HEK293 (cell line): ENCODE measurements at regions not wholly inside any gene's neighbourhood (a gene's known extent, or its start where the extent isn't known, plus 50 kb on each side); places are given as distances from the start of the nearest gene placed in this dataset.

ENCODE experiments used
- BCL11B ChIP-seq: fragments of 450-650 bp; formaldehyde crosslinking; IDR thresholded peaks from 2 replicates; pipeline ENCODE4 v1.5.1; 2016; ENCODE audit warnings: low read depth, missing biosample characterization, missing genetic modification characterization
- CTCF ChIP-seq: fragments of 450-650 bp; formaldehyde crosslinking; IDR thresholded peaks from 2 replicates; pipeline ENCODE4 v1.5.1; 2016; ENCODE audit warnings: missing biosample characterization, missing genetic modification characterization
- RBAK ChIP-seq: fragments of 450-650 bp; formaldehyde crosslinking; IDR thresholded peaks from 2 replicates; pipeline ENCODE4 v1.5.1; 2016; ENCODE audit warnings: missing biosample characterization, missing genetic modification characterization
- REST ChIP-seq: fragments of 450-650 bp; formaldehyde crosslinking; IDR thresholded peaks from 2 replicates; pipeline ENCODE4 v1.5.1; 2016; ENCODE audit warnings: missing biosample characterization, missing genetic modification characterization
- ZNF18 ChIP-seq: fragments of 450-650 bp; formaldehyde crosslinking; IDR thresholded peaks from 2 replicates; pipeline ENCODE4 v1.5.1; 2016; ENCODE audit warnings: missing biosample characterization, missing genetic modification characterization
- ZNF2 ChIP-seq: fragments of 450-650 bp; formaldehyde crosslinking; IDR thresholded peaks from 2 replicates; pipeline ENCODE4 v1.5.1; 2016; ENCODE audit warnings: missing biosample characterization, missing genetic modification characterization
- ZNF366 ChIP-seq: fragments of 450-650 bp; formaldehyde crosslinking; conservative IDR thresholded peaks from 2 replicates; pipeline ENCODE4 v1.5.1; 2016; ENCODE audit warnings: missing biosample characterization, missing genetic modification characterization
- ZNF394 ChIP-seq: fragments of 450-650 bp; formaldehyde crosslinking; IDR thresholded peaks from 2 replicates; pipeline ENCODE4 v1.5.1; 2016; ENCODE audit warnings: missing biosample characterization, missing genetic modification characterization, mild to moderate bottlenecking, moderate library complexity, borderline replicate concordance
- ZNF473 ChIP-seq: fragments of 450-650 bp; formaldehyde crosslinking; IDR thresholded peaks from 2 replicates; pipeline ENCODE4 v1.5.1; 2017; ENCODE audit warnings: missing biosample characterization, missing genetic modification characterization
- ZNF549 ChIP-seq: fragments of 450-650 bp; IDR thresholded peaks from 2 replicates; pipeline ENCODE4 v1.5.1; 2018; ENCODE audit warnings: missing biosample characterization, missing genetic modification characterization, mild to moderate bottlenecking, inconsistent platforms, moderate library complexity
- ZNF664 ChIP-seq: fragments of 450-650 bp; formaldehyde crosslinking; IDR thresholded peaks from 2 replicates; pipeline ENCODE4 v1.5.1; 2016; ENCODE audit warnings: missing biosample characterization, missing genetic modification characterization
- ZSCAN30 ChIP-seq: fragments of 450-650 bp; IDR thresholded peaks from 2 replicates; pipeline ENCODE4 v1.5.1; 2018; ENCODE audit warnings: missing biosample characterization, mild to moderate bottlenecking, missing genetic modification characterization, moderate library complexity

DNA sequence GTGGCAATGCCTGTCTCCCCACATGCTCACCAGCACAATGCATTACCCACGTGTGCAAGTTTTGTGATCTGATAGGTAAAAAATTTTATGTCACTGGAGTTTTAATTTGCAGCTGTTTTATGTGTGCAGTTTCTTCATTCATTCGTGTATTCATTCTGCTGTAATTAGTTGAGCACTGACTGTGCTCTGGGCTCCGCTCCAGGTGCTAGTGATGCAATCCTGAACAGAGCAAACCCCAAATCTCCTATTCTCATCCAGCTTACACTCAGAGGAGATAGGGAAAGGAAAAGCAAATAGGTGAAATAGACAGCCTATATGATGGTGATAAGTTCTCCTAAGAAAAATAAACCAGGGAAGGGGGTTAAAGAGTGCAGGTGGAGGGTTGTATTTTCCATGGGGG lies 148.4 kb downstream of the TENT4A start:
- no peak for TF ChIP-seq CTCF (tag by site-specific recombination)
- no peak for TF ChIP-seq ZNF18 (tag by site-specific recombination)
- TF ChIP-seq ZNF366, result no peak
- no peak for TF ChIP-seq BCL11B (tag by site-specific recombination)
- no peak for TF ChIP-seq ZNF394 (tag by site-specific recombination)
- TF ChIP-seq ZNF2 (tag by site-specific recombination), result no peak
- no peak for TF ChIP-seq ZSCAN30 (tag by site-specific recombination)
- TF ChIP-seq REST (tag by site-specific recombination), result no peak
- no peak for TF ChIP-seq ZNF473 (tag by site-specific recombination)
- no peak for TF ChIP-seq RBAK (tag by site-specific recombination)
- no peak for TF ChIP-seq ZNF664 (tag by site-specific recombination)
- no peak for TF ChIP-seq ZNF549 (tag by site-specific recombination)
